PC-3 (cell line): ENCODE measurements at regions not wholly inside any gene's neighbourhood (a gene's known extent, or its start where the extent isn't known, plus 50 kb on each side); places are given as distances from the start of the nearest gene placed in this dataset.

Experiments
- ATAC-seq: fragments of 200-7000 bp; cut with Tn5 transposase; 2 replicates; pipeline ENCODE4 v1.9.1; 2020; ENCODE audit warnings: mild to moderate bottlenecking, moderate library complexity
- BruUV-seq: library from RNA; stranded (reverse); fragments of 400-500 nt; replicated peaks from 2 replicates; lab custom pipeline; 2021; lab: Mats Ljungman, UMichigan
- CTCF ChIA-PET: fragments of 300-600 bp; sonication (Branson Sonifier 250); formaldehyde crosslinking; loops from one replicate; lab custom pipeline; 2022; ENCODE audit warnings: antibody characterized with exemption; lab: Charles Lee
- POLR2A ChIA-PET: fragments of 300-600 bp; sonication (Branson Sonifier 250); formaldehyde crosslinking; loops from one replicate; lab custom pipeline; 2022; ENCODE audit warnings: antibody characterized with exemption; ENCODE audit not compliant: unreplicated experiment; lab: Charles Lee
- DNase-seq: peaks from one replicate; pipeline ENCODE4 v3.0.0-alpha.2; 2015
- H2AFZ ChIP-seq: fragments of 300-600 bp; sonication (generic); 2 replicates; pipeline ENCODE4 v1.6.0; 2016; ENCODE audit warnings: antibody characterized with exemption, low read length
- H3F3A ChIP-seq: fragments of 300-600 bp; sonication (generic); one replicate; pipeline ENCODE4 v1.6.0; 2017; ENCODE audit warnings: antibody characterized with exemption, low read length, control low read depth, mild to moderate bottlenecking; ENCODE audit not compliant: unreplicated experiment
- H3K27ac ChIP-seq: fragments of 300-600 bp; sonication (generic); 2 replicates; pipeline ENCODE4 v1.5.1; 2016; ENCODE audit warnings: mild to moderate bottlenecking, low read length
- H3K27me3 ChIP-seq: fragments of 300-600 bp; sonication (generic); 2 replicates; pipeline ENCODE4 v1.6.1; 2016; ENCODE audit warnings: low read length, mixed read lengths
- H3K36me3 ChIP-seq: fragments of 300-600 bp; sonication (generic); 2 replicates; pipeline ENCODE4 v1.6.1; 2016; ENCODE audit warnings: low read depth, mixed run types, low read length, mixed read lengths
- H3K4me1 ChIP-seq: fragments of 300-600 bp; sonication (generic); 2 replicates; pipeline ENCODE4 v1.5.1; 2016; ENCODE audit warnings: low read length; ENCODE audit not compliant: insufficient read depth
- H3K4me2 ChIP-seq: fragments of 300-600 bp; sonication (generic); 2 replicates; pipeline ENCODE4 v1.6.0; 2016; ENCODE audit warnings: low read length
- H3K4me3 ChIP-seq: fragments of 300-600 bp; sonication (generic); 2 replicates; pipeline ENCODE4 v1.5.1; 2016; ENCODE audit warnings: mild to moderate bottlenecking, low read length, mixed read lengths
- H3K79me2 ChIP-seq: fragments of 300-600 bp; sonication (generic); 2 replicates; pipeline ENCODE4 v1.6.1; 2017; ENCODE audit warnings: low read length, mixed read lengths
- H3K9ac ChIP-seq: fragments of 300-600 bp; sonication (generic); 2 replicates; pipeline ENCODE4 v1.6.0; 2016; ENCODE audit warnings: mild to moderate bottlenecking, low read length
- H3K9me2 ChIP-seq: fragments of 300-600 bp; sonication (generic); replicated peaks from 2 replicates; pipeline ENCODE4 v1.6.1; 2016; ENCODE audit warnings: mixed run types, low read length, mixed read lengths
- H3K9me3 ChIP-seq: fragments of 300-600 bp; sonication (generic); 2 replicates; pipeline ENCODE4 v1.6.1; 2016; ENCODE audit warnings: low read length, mixed read lengths
- H4K20me1 ChIP-seq: fragments of 300-600 bp; sonication (generic); 2 replicates; pipeline ENCODE4 v1.6.1; 2016; ENCODE audit warnings: low read length, mixed read lengths
- EZH2 ChIP-seq: fragments of 300-600 bp; sonication (generic); IDR thresholded peaks from one replicate; pipeline ENCODE4 v1.6.1; 2017; ENCODE audit warnings: antibody characterized with exemption, mild to moderate bottlenecking, low read length; ENCODE audit not compliant: unreplicated experiment
- EZH2phosphoT487 ChIP-seq: fragments of 300-600 bp; sonication (generic); IDR thresholded peaks from 2 replicates; pipeline ENCODE4 v1.6.1; 2018; ENCODE audit warnings: mild to moderate bottlenecking, antibody characterized with exemption, low read length, borderline replicate concordance
- intact Hi-C: fragments of 100-400 bp; cut with micrococcal nuclease; formaldehyde crosslinking; loops from 2 replicates; pipeline ENCODE4 v1.9.0; 2023
- TF ChIP-seq, protein P1 (sequence below): fragments of 300-600 bp; sonication (generic); conservative IDR thresholded peaks from 2 replicates; pipeline ENCODE4 v1.5.1; 2017; ENCODE audit warnings: antibody characterized with exemption, low read depth, mild to moderate bottlenecking, low read length

DNA sequence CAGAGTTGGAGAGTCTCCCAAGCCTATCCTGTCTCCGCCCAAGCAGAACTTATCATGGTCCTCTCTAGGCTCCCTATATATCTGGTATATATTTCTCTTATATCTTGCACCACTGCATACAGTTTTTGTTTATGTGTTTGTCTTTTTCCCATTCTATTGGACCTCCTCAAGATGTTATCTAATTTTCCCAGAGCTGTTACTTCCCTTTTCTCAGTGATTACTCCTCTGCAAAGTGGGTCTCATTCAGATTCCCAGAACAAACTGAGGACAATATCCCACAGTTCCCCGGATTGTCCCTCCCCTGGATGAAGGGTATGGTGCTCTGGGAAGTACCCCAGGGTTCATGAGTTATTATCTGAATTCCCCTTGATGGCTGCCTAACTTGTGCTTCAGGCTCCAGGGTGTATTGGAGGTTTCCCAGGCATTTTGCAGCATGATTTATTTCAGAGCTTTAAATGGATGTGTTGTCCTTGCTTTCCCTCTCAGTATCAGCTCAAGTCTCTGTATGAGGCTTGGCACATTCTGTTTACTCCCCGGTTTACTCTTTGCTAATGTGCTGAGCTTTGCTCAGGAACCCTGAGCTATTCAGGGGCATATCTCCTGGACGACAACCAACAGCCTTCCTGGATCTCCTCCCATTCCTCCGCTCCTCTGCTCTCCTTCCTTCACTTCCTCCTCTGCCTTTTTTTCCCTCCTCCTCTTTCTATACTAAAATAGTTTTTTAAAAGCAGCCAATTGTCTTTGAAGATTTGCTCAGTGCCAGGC lies 329.3 kb downstream of the SPRY2 start:
- Histone ChIP-seq H3K4me3 (no peak overlapping the region), H4K20me1 (no peaks in the 10 kb centered on the region), H3K9ac (no peak overlapping the region), H3K4me1 (peaks cover 9% of the 10 kb centered on the region; the same call in 1 of the 2 replicates), H3F3A (no peaks in the 10 kb centered on the region), H3K27ac (no peak overlapping the region), H3K27me3 (no peaks in the 10 kb centered on the region), H2AFZ (no peak overlapping the region), H3K36me3 (no peaks in the 10 kb centered on the region), H3K4me2 (no peak overlapping the region), H3K9me3 (no peaks in the 10 kb centered on the region), H3K9me2 (no peaks in the 10 kb centered on the region), H3K79me2 (no peaks in the 10 kb centered on the region)
- DNase-seq (no peak), ATAC-seq (no peak)
- TF ChIP-seq, protein P1, sequence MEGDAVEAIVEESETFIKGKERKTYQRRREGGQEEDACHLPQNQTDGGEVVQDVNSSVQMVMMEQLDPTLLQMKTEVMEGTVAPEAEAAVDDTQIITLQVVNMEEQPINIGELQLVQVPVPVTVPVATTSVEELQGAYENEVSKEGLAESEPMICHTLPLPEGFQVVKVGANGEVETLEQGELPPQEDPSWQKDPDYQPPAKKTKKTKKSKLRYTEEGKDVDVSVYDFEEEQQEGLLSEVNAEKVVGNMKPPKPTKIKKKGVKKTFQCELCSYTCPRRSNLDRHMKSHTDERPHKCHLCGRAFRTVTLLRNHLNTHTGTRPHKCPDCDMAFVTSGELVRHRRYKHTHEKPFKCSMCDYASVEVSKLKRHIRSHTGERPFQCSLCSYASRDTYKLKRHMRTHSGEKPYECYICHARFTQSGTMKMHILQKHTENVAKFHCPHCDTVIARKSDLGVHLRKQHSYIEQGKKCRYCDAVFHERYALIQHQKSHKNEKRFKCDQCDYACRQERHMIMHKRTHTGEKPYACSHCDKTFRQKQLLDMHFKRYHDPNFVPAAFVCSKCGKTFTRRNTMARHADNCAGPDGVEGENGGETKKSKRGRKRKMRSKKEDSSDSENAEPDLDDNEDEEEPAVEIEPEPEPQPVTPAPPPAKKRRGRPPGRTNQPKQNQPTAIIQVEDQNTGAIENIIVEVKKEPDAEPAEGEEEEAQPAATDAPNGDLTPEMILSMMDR = no peak
- TF ChIP-seq EZH2phosphoT487 = no peak
- intact Hi-C loops = no loop called here
- POLR2A ChIA-PET = no interaction called here
- no TSS peak for BruUV-seq
- CTCF ChIA-PET = no interaction called here

DNA sequence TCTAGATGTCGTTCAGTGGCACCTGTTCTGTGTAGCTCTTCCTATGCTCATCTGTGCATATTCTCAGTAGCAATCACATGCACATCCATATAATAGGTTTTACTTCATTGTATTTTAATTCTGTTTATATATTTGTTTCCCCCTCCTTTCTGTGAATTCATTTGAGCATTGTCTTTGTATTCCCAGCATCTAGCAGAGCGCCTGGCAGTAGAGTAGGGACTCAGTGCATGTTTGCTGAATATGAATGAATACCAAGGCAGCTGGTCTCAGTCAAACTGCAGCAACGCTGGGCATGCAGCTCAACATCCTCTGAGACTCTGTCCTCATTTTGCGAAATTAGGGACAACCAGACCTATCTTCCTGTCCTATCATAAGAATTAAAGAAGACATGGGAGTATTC lies 330.1 kb downstream of the SPRY2 start:
- no TSS peak for BruUV-seq
- Histone ChIP-seq H3K9me3 (no peaks in the 10 kb centered on the region), H2AFZ (no peak overlapping the region), H3F3A (no peaks in the 10 kb centered on the region), H3K27ac (no peak overlapping the region), H3K4me2 (no peak overlapping the region), H3K36me3 (no peaks in the 10 kb centered on the region), H3K27me3 (no peaks in the 10 kb centered on the region), H4K20me1 (no peaks in the 10 kb centered on the region), H3K4me3 (no peak overlapping the region), H3K4me1 (peaks cover 9% of the 10 kb centered on the region; the same call in 1 of the 2 replicates), H3K9me2 (no peaks in the 10 kb centered on the region), H3K79me2 (no peaks in the 10 kb centered on the region), H3K9ac (no peak overlapping the region)
- DNase-seq (no peak), ATAC-seq (no peak)
- no peak for TF ChIP-seq EZH2phosphoT487
- TF ChIP-seq, protein P1 = no peak
- no peak for TF ChIP-seq EZH2
- ChIA-PET CTCF (no interaction called here), POLR2A (no interaction called here)
- intact Hi-C loops = no loop called here

DNA sequence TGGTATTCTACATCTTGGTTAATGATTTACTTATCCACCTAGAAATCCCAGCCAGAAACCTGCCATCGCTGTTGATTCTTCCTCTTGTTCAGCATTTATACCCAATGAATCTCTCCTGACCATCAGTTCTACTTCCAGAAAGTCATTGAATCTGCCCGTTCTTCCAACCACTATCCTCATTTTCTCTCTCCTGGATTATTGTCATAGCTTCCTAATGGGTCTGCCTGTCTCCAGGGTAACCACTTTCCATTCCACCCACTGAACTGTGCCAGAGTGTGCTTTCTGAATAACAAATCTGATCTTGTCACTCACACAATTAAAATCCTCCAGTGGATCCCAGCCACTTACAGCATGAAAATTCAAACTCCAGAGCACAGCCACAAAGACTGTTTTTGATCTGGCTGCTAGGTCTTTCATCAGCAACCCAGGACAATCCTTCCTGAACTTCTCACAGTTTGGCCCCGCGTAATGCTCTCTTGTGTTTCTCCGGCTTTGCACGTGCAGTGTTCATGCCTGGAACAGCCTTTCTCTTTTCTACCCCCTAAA lies 330.6 kb downstream of the SPRY2 start:
- Histone ChIP-seq H3K4me3 (no peak overlapping the region), H3K9me2 (no peaks in the 10 kb centered on the region), H3K27me3 (no peaks in the 10 kb centered on the region), H3K9me3 (no peaks in the 10 kb centered on the region), H3K79me2 (no peaks in the 10 kb centered on the region), H3K9ac (no peak overlapping the region), H4K20me1 (no peaks in the 10 kb centered on the region), H3F3A (no peaks in the 10 kb centered on the region), H3K27ac (no peak overlapping the region), H3K36me3 (no peaks in the 10 kb centered on the region), H3K4me2 (no peak overlapping the region), H2AFZ (no peak overlapping the region), H3K4me1 (peaks cover 9% of the 10 kb centered on the region; the same call in 1 of the 2 replicates)
- intact Hi-C loops = no loop called here
- TF ChIP-seq EZH2phosphoT487 (no peak), EZH2 (no peak)
- TF ChIP-seq, protein P1 = no peak
- ATAC-seq = no peak
- DNase-seq = no peak
- CTCF ChIA-PET = no interaction called here
- POLR2A ChIA-PET = no interaction called here
- BruUV-seq = no TSS peak
